Stimulated activated CD4-positive, alpha-beta T cell treated with anti-CD3 and anti-CD28 coated beads, Interleukin-4, amount 100 ng/mL, for 4 hours (primary cell): ENCODE measurements at regions not wholly inside any gene's neighbourhood (a gene's known extent, or its start where the extent isn't known, plus 50 kb on each side); places are given as distances from the start of the nearest gene placed in this dataset.

Experiments
- DNase-seq, 2 experiments: peaks; one replicate each; pipeline ENCODE4 v3.0.0-alpha.2; 2020

DNA sequence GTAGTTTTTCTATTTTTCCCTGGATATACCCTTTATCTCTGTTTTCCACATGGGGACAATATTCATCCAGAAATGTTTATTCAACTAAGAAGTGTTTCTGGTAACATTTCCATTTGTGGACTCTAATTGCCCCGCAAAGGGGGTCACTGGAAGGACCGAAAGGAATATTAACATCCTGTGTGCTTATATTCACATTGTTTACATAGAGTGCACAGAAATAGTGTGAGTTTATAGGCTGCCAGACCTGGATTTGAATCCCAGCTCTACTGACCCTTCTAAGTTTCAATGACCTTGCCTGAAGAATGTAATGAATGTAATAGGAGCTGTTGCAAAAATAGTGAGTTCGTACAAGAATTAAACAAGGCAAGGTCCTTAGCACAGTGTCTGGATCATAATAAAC is 152.9 kb upstream of the NCKAP5 start:
- no peak for DNase-seq

DNA sequence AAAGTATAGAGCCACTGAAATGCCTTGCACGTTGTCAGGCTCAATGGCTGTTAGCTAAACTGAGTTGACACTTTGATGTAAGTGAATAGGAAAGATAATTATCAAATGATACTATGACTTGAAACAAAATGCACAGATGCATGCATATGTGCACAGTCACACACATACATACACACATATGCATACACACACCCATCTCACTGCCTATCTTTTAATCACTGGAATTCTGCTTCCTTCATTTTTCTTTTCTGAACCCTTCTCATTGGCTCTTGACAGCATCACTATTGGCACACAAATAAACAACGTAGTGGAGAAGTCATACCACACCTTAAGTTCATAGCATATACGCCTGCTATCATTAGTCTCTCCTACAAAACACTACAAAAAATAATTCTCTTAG is 154.9 kb upstream of the NCKAP5 start:
- no peak for DNase-seq

DNA sequence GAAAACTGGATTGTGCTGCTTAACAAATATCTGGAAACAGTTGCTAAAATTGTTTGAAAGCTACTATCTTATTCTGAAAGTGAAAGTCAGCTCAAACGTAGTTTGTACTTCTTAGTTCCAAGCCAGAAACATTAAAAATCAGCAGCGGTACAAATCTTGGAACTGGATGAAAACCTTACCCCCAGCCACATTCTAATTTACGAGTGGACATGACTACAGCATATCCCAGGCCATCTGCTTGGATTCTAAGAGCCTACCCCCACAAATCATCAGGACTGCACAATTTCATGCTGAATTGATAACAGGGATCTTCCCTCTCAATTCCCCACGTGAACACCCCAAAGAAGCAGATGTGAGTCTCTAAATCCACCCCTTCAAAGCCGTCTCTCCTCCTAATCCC is 158.7 kb upstream of the NCKAP5 start:
- no peak for DNase-seq

DNA sequence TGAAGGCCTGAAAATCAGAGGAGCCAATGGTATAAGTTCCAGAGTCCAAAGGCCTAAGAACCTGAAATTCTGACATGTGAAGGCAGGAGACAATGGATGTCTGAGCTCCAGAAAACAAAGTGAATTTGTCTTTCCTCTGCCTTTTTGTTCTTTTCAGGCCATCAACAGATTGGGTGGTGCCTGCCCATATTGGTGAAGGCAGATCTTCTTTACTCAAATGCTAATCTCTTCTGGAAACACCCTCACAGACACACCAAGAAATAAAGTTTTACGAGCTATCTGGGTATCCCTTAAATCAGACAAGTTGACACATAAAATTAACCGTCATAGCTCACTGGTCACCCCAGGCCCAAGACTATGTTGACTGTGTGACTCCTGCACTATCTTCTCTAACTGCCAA is 163.8 kb upstream of the NCKAP5 start:
- DNase-seq = no peak

DNA sequence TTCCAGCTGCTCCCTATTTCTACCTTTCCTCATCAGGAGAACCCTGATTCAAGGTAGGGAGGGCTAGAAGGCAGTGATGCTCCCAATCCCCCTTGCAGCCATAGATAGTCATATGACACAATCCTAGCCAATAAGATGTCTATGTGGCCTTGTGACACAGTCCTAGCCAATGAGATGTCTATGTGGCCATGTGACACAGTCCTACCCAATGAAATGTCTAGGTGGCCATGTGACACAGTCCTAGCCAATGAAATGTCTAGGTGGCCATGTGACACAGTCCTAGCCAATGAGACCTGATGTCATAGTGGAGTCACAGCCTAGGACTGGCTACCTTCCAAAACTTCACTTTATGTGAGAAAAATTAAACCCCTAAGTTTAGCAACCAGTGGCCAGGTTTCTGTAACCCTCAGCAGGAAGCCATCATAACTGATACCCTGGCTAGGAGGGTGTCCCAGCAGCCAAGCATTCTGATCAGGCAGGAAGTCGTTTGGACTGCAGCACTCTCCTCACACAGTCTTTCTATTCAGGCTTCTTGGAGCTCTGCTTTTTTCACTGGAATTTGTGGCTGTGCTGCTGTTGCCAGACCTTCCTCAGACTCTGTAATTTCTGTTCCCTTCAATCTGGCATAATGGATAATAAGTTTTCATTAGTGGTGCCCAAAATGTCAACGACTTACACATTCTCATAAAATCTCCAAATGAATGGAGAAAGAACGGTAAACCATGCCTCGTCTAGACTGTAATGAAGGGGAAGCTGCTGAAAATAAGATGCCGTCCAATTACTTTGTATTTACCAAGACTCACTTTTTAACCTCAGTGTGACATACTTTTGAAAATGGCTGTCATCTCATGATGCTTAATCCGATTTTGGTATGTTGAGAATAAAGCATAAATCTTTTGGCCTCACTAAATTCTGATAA is 165.0 kb upstream of the NCKAP5 start:
- no peak for DNase-seq

DNA sequence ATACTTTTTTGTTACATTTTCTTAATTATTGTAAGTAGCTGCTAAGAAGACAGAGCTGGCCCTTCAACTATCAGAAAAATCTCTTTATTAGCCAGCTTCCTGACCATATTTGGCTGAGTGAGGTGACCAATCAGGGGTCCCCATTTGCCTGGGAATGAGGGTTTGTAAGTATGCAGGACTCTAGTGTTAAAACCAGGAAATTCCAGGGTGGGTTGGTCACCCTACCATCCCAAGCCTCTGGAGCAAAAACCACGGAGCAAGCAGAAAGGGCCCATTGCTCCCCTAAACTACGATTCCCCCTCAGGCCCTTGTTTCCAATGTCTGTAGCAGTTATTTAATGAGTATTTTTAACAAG is 165.6 kb upstream of the NCKAP5 start:
- DNase-seq = no peak

DNA sequence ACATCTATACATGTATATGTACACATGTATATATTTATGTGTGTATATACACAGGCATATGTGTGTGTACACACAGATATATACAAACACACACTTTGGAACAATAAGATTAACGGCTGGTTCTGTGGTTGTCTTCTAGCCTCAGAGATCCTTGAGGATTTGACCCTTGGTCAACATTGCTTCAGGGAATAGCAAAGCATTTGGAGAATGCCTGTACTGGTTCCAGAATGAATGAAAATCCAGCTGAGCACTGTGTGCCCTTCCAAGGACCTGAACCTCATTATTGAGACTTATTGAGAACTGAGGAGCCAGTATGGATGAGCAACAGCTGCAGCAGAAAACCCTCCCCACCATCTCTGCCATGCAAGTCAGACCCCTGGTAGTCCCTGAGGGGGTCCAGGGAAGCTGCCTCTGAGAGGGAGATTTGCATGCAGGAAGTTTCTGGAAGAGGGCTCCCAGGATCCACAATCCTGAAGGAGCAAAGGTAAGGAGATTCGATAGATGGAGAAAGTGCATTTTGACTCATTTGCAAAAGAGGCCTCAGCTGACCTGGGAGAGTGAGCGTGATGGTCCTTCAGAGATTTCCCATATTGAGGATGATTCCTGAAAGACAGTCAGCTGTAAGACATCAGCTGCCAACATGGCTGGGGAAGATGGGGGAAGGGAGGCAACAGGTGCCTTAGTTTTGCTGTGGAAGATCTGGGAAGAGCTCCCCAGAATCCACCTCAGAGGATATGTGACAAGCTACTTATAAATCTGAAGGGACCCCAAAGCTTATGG is 166.6 kb upstream of the NCKAP5 start:
- no peak for DNase-seq

DNA sequence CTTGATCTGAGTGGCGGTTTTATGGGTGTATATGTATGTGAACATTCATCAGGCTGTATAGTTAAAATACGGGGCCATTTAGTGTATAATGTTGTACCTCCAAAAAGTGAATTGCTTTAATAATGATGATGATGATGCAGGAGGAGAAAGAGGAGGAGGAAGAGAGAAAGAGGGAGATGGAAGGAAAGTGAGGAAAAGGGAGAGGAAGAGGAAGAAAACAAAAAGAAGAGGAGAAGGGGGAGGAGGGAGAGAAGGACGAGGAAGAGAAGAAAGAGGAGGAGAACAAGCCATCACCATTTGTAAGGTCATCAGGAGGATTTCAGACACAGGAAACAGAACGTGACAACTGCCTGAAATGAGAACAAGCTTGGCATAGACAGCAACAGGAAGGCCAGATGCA is 168.4 kb upstream of the NCKAP5 start:
- DNase-seq = no peak

DNA sequence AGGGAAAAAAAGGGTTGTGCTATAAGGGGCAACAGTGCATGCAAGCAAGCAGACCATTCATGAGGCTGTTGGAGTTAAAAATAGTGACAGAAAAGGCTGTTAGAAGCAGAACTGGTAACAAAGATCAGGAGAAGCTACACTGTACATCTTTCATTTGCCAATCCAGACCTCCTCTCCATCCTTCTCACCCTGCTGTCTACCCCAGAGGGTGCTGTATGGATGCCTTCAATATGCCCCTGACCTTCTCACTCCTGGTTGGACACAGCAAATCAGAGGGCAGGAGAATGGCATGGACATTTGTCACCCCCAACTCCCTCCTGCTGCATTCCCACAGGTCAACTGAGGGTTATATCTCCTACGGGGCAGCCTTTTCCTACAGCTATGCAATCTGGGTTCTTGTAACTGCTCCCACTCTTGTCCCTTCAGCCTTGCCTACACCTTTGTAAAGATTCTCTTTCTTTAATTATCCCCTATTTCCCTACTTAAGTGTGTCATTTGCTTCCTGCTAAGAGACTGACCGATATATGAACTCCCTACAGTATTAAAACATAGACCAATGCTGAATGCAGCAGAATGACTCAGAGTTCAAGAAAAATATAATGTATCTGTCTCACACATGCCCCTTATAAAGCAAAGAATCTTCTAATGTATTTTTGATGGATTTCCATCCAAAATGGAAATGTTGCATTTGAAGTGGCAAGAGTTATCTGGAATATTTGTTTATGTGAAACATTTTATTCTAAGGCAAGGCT is 169.2 kb upstream of the NCKAP5 start:
- DNase-seq = no peak

DNA sequence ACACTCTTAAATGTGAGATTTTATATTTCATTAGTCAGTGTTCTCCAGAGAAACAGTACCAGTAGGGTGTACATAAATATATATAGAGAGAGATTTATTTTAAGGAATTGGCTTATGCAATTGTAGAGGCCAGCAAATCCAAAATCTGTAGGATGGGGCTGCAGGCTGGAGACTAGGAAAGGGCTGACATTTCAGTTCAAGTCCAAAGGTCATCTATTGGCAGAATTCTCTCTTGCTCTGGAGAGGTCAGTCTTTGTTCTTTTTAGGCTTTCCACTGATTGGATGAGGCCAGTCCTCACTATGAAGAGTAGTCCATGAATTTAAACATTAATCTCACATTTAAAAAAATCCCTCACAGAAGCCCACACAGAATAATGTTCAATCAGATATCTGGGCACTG is 170.8 kb upstream of the NCKAP5 start:
- no peak for DNase-seq

DNA sequence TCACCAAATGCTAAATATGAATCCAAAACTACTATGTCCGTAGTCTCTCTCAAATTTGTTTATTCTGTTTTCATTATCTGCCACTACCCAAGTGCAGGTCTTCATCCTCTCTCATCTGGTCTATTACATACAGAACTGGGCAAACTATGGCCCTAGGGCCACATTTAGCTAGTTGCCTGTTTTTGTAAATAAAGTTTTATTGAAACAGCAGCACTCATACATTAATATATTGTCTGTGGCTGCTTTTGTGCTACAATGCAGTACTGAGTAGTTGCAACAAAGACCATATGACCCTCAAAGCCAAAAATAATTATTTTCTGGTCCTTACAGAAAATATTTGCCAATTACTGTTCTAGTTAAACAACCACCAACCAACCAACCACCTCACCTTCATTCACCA is 172.2 kb upstream of the NCKAP5 start:
- no peak for DNase-seq

DNA sequence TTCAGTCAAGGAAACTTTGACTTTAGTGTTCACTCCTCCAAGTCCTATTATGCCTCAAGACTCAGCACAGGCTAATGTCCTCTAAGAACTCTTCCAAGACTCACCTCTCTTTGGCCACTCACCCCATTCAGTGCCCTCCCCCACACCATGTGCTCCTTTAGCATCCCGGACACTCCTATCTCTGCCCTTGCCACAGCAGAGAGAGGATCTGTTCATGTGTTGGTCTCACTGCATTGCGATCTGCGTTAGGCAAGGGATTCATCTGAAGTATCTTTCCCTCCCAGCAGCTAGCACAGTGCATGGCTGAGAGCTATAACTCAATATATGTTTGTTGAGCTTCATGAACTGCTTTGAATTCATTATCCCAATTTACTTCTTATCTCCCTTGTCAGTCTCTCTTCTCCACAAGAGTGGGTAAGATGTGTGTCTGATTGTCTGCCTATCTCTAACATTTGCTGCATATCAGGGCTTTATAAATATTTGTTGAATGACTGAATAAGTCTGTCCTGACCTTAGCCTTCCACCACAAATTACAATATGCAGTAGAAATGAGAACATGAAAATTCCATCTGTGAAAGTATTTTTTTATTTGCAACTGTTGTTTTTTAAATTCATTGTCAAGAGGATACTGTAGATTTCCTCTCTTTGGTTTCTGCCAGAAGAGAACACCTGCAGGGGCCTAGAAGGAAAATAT is 179.9 kb upstream of the NCKAP5 start:
- no peak for DNase-seq

DNA sequence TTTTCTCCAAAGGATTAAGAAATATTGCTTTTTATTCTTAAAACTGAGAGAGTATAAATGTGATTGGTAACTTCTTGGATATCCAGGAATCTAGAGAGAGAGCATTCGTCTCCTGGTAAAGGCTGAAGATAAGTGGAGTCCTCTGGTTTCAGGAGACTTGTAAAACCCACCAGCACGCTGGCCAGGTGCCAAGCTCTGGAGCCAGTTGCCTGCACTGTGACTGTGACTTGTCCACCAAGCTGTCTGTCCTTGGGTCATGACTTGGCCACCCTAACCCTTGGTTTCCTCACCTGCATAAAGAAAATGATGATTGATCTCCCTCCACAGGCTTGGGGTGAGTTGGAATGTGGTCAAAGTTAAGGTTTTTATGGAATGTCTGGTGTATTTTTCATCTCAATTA is 185.4 kb upstream of the NCKAP5 start:
- no peak for DNase-seq

DNA sequence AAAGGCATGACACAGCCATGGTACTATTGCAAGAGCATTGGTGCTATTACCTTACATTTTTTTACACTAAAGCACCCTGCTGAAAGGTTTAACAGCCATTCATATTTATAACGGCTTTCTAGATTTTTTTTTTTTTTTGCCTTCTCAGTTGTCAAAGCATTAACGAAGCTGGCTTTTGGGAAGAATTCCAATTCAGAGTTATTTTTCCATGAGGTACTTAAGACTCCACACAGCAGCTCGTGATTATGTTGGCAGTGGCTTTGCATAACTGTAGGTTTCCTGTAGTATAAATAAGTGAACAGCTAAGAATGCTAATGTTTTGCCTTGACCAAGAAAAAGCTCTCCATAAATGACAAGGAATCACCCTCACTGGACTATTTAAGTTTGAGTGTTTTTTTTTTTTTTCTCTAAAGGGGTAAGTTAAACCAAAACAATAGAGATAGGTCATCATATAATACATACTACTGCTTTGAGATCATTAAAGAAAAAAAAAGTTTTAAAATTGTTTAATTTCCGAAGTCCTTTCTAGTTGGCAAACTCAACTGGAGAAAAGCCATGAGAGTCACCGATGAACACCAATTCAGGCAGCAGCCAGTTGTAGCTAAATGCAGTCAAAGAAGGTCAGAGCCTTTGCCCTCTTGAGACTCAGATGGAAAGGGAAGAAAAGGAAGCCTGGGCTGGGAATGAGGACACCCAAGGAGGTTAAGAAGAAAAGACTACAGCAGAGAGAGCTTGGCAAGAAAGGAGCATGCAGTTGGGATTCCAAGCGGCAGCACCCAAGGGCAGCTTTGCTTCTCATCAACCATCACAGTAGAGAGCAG is 187.4 kb upstream of the NCKAP5 start:
- DNase-seq = no peak

DNA sequence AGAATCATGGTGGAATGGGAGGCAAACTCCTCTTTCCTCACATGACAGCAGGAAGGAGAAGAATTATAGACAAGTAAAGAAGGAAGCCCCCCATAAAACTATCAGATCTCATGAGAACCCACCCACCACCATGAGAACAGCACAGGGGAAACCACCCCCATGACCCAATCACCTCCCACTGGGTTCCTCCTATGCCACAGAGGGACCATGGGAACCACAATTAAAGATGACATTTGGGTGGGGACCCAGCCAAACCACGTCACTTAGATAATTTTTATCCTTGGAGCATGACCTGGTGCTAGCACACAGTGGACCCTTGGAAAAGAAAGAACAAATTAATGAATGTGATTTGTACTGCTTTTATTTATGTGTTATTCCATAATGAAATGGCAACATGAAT is 188.6 kb upstream of the NCKAP5 start:
- DNase-seq = no peak

DNA sequence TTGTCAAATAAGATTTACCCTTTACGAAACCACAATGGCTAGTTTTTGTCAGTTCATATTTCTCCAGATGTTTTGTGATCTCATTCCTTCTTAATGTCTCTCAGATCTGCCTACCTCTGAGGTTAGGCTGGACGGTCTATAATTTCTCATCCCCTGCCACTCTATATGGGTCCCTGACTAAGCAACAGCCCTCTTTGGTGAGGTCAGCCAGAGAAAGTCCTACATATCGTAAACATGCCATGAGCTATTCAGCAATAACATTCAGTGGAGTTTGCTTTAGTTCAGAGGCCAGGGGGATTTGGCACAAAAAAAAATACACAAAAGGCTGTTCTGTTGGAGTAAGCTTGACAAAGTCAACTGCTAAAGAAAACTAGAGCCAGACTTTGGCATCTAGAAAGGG is 192.1 kb upstream of the NCKAP5 start:
- DNase-seq = no peak

DNA sequence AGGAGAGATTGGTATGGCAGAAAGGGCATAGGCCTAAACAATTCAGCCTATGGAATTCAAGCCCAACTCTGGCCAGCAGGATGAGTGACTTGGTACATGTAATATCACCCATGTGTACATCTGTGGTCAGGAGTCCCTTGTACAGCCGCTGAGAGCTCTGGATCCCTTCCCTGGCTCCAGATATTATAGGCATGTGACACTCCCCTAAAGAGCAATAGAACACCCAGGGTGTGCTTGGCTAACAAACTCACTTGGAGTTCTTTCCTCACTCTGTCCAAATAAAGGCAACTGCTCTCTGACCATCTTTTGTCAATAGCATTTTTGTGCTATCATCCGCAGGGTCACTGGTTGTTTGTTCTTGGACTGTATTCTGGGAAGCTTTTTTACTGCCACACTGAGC is 197.4 kb upstream of the NCKAP5 start:
- DNase-seq = no peak

DNA sequence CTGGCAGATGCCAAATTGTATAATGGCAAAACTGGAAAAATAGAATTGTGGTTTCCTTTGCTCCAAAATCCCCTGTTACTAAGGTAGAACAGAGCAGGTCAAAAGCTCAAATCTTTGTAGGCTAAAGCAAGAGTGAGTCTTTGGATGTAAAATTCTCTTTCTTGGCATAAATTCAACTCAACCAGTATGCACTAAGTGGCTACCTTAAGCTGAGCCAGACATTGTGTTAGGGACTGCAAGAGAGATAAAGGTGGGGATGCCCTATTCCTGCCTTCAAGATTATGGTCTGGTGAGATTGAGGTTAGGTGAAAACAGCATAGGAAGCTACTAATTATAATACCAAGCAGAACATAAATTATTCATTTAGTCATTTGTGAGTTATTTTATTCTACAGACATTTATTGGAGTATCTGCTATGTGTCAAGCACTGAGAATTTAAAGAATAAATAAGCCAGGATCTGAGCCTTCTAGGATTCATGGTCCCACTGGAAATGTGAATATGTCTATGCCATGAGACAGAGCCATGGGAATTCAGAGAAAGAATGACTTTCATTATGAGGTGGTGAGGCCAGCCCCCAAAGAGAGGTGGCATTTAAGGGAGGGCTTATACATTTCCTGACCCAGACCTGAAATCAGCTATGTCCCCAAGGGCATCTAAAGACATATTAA is 198.0 kb upstream of the NCKAP5 start:
- DNase-seq = no peak

DNA sequence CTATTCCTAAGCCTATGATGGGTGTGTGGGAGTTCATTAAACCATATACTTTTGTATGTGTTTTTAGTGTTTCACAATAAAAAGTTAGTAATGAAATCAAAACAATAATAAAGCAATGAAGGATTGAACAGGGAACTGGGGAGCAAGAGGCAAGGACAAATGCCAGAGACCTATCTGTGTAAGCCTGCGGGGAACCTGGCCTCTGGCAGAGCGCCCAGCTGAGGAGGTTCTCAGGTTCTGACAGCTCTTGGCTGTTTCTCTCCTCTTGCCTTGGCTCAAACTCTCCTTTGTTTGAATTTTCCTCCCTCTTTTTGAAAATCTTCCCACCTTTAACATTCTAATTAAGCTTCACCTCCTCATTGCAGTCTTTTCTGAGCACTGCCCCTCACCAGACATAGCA is 200.0 kb upstream of the NCKAP5 start:
- no peak for DNase-seq

DNA sequence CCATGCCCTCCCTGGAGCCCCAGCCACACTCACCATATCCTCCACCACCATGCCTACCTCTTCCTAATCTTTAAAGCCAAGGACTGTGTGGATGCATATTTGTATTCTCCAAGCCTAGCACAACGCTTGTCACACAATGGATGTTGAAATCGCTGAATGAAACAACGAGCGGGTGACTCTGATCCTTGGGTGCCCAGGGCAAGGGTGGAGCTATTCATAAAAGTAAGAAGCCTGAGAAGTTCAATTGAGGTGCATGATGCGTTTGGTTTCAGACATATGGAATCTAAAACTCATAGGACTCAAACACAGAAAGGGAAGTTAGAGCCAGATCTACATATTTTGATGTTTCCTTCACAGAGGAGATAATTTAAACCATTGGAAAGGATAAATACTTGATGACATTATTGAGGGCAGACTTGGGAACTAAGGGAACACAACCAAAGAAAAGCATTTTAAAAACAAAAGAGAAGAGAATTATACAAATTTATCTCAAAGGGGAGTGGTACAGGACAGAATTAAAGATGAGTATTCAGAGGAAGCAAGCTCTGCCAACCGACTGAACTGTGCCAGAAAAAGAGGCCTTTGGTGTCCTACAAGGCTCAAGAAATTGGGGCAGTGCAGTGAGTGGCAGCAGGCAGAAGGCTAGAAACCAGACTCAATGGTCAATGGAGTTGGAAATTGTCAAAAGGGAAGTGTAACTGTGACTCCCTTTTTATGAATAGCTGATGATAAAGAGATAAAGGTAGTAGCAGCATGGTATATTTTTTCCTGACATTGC is 200.6 kb upstream of the NCKAP5 start:
- no peak for DNase-seq
